ENCODE measurements at regions not wholly inside any gene's neighbourhood (a gene's known extent, or its start where the extent isn't known, plus 50 kb on each side); places are given as distances from the start of the nearest gene placed in this dataset.

DNA sequence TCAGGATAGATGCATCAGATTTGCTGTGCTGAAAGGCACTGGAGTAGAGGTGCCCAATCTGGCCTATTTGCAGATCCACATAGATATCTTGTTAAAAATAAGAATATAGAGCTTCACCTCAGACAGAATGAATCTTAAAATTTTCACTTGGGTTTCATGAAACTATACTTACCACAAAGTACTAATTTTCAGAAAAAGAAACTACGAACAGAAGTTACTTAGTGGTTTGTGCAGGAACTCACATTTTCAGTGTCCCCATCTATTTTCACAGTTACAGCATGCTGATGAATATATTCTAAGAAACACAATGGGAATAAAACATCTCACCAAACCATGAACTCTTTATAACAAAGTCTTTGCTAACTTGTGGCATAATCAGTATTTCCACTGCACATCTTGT, 449.4 kb downstream of the RERGL start:
- H3K9me3 ChIP-seq = no peaks in the 10 kb centered on the region
- no peak overlapping the region for H3K4me3 ChIP-seq
- DNase-seq = no peak
- ATAC-seq = no peak
- no peaks in the 10 kb centered on the region for H3K36me3 ChIP-seq
- WGBS, 2 donors = 79 to 81% methylated on average over 1 of the region's 1 CpG
- H3K27me3 ChIP-seq = peaks cover 0 to 10% (median 0%) of the 10 kb centered on the region in 7 donors
- TF ChIP-seq, protein P1, sequence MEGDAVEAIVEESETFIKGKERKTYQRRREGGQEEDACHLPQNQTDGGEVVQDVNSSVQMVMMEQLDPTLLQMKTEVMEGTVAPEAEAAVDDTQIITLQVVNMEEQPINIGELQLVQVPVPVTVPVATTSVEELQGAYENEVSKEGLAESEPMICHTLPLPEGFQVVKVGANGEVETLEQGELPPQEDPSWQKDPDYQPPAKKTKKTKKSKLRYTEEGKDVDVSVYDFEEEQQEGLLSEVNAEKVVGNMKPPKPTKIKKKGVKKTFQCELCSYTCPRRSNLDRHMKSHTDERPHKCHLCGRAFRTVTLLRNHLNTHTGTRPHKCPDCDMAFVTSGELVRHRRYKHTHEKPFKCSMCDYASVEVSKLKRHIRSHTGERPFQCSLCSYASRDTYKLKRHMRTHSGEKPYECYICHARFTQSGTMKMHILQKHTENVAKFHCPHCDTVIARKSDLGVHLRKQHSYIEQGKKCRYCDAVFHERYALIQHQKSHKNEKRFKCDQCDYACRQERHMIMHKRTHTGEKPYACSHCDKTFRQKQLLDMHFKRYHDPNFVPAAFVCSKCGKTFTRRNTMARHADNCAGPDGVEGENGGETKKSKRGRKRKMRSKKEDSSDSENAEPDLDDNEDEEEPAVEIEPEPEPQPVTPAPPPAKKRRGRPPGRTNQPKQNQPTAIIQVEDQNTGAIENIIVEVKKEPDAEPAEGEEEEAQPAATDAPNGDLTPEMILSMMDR (IDR thresholded peaks at IDR 0.05) = no peak
- no peaks in the 10 kb centered on the region for H3K4me1 ChIP-seq
- intact Hi-C loops (cut with DNase I) = loop anchor here in 1 of 10 donors (5.0 to 10.0 kb wide), 2 partner anchors 1253 to 1566 kb away; no protein-coding TSS in a partner anchor
- no peak overlapping the region for H3K27ac ChIP-seq

DNA sequence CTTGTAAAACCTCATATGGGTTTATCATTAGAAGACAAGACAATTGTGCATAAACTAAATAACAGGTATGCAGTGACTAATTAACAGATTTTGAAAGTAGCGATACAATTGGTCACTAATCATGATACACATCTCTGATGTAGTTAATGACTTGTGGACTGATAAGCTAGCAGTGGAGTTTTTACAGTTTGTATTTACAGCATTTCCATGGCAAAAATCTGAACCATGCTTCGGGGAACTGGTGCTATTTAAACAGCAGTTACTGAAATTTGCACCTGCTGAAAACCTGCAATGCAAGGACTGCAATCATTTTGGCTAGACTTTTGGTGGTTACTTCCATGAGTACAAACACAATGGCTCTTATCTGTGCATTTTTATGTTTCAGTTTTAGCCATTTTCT, 471.2 kb downstream of the RERGL start:
- Histone ChIP-seq H3K27ac (no peak overlapping the region), H3K27me3 (no peaks in the 10 kb centered on the region), H3K4me3 (no peak overlapping the region), H3K9me3 (peaks cover 0 to 19% (median 0%) of the 10 kb centered on the region in 11 donors), H3K36me3 (no peaks in the 10 kb centered on the region), H3K4me1 (no peaks in the 10 kb centered on the region)
- ATAC-seq (no peak), DNase-seq (no peak)
- intact Hi-C loops (cut with DNase I) = no loop called here
- 71 to 80% methylated on average over 2 of the region's 2 CpGs for WGBS, 2 donors
- TF ChIP-seq, protein P1 (IDR thresholded peaks at IDR 0.05) = no peak

DNA sequence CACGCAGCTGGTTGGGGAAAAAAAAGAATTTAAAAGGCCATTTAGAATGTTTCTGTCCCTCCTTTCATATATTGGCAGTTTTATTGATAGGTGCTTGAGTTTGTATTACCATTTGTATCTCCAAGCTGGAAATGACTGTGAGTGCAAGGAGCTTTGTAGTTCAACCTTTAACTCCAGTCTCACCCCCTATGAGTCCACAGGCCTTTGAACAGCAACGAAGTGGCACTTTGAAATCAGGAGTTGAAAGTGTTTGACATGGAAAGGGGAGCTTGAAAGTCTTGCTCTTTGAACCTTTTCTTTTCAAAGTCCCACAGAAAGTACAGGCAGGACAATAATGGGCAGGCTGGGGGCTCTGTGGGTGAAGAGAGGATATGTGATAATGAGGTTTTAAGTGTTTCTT, 480.3 kb downstream of the RERGL start:
- Histone ChIP-seq H3K27ac (no peak overlapping the region), H3K27me3 (no peaks in the 10 kb centered on the region), H3K4me3 (no peak overlapping the region), H3K9me3 (no peaks in the 10 kb centered on the region), H3K4me1 (no peaks in the 10 kb centered on the region), H3K36me3 (no peaks in the 10 kb centered on the region)
- TF ChIP-seq, protein P1 (IDR thresholded peaks at IDR 0.05) = no peak
- WGBS, 2 donors = 35 to 53% methylated on average over 2 of the region's 2 CpGs
- DNase-seq (no peak), ATAC-seq (no peak)
- intact Hi-C loops (cut with DNase I) = no loop called here

DNA sequence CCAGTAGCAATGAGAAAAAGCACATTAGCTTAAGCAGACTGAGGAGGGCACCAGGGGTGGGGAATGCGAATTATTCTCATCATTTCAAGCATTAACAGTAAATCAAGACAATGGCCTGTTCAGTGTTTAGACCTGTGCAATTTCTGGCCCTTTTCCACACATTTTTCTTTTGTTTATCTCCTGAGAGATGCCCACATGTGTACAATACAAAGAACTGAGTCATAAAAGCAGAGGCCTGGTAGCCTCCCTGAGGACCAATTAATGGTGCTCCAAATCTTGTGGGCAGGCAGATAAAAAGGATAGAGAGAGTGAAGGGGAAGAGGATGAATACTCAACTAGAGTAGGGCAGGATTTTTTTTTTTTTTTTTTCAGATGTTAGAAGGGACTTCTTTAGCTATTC, 480.8 kb downstream of the RERGL start:
- Histone ChIP-seq H3K36me3 (no peaks in the 10 kb centered on the region), H3K27ac (no peak overlapping the region), H3K9me3 (no peaks in the 10 kb centered on the region), H3K4me1 (no peaks in the 10 kb centered on the region), H3K4me3 (no peak overlapping the region), H3K27me3 (no peaks in the 10 kb centered on the region)
- ATAC-seq (no peak), DNase-seq (no peak)
- TF ChIP-seq, protein P1 (IDR thresholded peaks at IDR 0.05) = no peak
- 78 to 85% methylated on average over 1 of the region's 1 CpG for WGBS, 2 donors
- intact Hi-C loops (cut with DNase I) = no loop called here

Measured in heart right ventricle (tissue), 16 donors.